ENCODE measurements at regions not wholly inside any gene's neighbourhood (a gene's known extent, or its start where the extent isn't known, plus 50 kb on each side); places are given as distances from the start of the nearest gene placed in this dataset.
A peak's percentile ranks its signal among the peaks of the same experiment; 100 is the strongest.

DNA sequence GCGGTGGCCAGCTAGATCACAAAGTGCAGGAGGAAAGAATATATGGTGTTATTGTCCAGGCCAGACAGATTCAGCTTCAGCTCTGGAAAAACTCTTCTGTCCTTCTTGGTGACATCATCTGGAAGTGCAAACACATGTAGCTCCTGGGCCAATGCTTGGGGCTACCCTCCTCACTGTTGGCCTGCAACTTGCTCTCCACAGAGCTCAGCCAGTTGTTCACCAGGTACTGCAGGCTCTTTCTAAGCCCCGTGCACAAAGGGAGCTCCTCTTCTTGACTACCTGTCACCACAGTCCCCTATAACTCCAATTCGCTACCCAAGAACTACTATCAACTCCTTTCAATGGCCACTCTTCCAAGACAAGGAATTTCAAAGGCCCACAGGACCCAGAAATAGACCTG is 1175.9 kb upstream of the CDH9 start:
- in situ Hi-C loops (cut with HindIII; ENCODE audit: low pct_ligation_motif_present, low sequenced_read_pairs) = no loop called here

DNA sequence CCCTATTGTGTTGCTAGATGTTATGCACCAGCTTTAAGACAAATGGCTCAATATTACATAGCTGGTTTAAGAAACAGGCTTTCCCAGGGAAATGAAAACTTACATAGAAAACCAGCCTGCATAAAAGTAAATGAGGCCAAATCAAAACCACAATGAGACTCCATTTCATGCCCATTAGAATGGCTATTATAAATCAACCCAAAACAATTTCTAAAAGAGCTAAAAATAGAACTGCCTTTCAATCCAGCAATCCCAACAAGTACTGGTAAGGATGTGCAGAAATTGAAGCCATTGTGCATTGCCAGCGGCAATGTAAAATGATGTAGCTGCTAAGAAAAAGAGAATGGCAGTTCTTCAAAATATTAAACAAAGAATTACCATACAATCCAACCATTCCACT is 1170.0 kb upstream of the CDH9 start:
- TF ChIP-seq, protein P1, sequence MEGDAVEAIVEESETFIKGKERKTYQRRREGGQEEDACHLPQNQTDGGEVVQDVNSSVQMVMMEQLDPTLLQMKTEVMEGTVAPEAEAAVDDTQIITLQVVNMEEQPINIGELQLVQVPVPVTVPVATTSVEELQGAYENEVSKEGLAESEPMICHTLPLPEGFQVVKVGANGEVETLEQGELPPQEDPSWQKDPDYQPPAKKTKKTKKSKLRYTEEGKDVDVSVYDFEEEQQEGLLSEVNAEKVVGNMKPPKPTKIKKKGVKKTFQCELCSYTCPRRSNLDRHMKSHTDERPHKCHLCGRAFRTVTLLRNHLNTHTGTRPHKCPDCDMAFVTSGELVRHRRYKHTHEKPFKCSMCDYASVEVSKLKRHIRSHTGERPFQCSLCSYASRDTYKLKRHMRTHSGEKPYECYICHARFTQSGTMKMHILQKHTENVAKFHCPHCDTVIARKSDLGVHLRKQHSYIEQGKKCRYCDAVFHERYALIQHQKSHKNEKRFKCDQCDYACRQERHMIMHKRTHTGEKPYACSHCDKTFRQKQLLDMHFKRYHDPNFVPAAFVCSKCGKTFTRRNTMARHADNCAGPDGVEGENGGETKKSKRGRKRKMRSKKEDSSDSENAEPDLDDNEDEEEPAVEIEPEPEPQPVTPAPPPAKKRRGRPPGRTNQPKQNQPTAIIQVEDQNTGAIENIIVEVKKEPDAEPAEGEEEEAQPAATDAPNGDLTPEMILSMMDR (IDR thresholded peaks at IDR 0.05; ENCODE audit: low read depth, low read length, missing control alignments) = no peak
- Histone ChIP-seq H3K4me3 (ENCODE audit: low read depth, low read length) (no peak overlapping the region), H3K27ac (no peak overlapping the region), H3K36me3 (replicated peaks) (no peaks in the 10 kb centered on the region), H3K27me3 (replicated peaks) (no peaks in the 10 kb centered on the region)
- no peak for DNase-seq
- in situ Hi-C loops (cut with HindIII; ENCODE audit: low pct_ligation_motif_present, low sequenced_read_pairs) = no loop called here

More for the DNA sequence above, 1175.9 kb upstream of the CDH9 start:
- H3K27ac ChIP-seq = no peak overlapping the region
- H3K4me3 ChIP-seq (ENCODE audit: low read depth, low read length) = no peak overlapping the region
- H3K27me3 ChIP-seq (replicated peaks) = no peaks in the 10 kb centered on the region
- H3K36me3 ChIP-seq (replicated peaks) = no peaks in the 10 kb centered on the region
- TF ChIP-seq, protein P1 (IDR thresholded peaks at IDR 0.05; ENCODE audit: low read depth, low read length, missing control alignments) = no peak
- no peak for DNase-seq

DNA sequence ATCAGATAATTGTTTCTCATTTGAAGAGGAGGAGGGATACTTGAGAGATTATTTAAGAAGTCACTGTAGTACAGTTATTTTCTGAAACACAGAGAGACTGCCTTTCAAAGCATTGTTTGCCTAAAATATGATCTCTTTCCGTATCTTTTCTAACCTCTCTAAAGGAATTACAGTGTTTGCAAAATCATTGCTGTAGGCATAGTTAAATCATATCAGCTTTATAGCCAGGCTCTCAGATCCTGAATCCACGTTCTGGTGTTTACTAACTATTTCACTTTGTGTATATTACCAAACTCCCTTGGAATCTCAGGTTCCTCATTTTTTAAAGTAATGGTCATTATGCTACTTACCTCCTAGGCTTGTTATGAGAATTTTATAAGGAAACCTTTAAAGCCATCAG is 1151.6 kb upstream of the CDH9 start:
- H3K36me3 ChIP-seq (replicated peaks) = no peaks in the 10 kb centered on the region
- TF ChIP-seq, protein P1 (IDR thresholded peaks at IDR 0.05; ENCODE audit: low read depth, low read length, missing control alignments) = no peak
- no peak for DNase-seq
- H3K27me3 ChIP-seq (replicated peaks) = no peaks in the 10 kb centered on the region
- H3K27ac ChIP-seq = no peak overlapping the region
- no peak overlapping the region for H3K4me3 ChIP-seq (ENCODE audit: low read depth, low read length)
- in situ Hi-C loops (cut with HindIII; ENCODE audit: low pct_ligation_motif_present, low sequenced_read_pairs) = no loop called here

- Histone ChIP-seq H3K36me3 (replicated peaks) (no peaks in the 10 kb centered on the region), H3K4me3 (ENCODE audit: low read depth, low read length) (no peak overlapping the region), H3K27ac (no peak overlapping the region), H3K27me3 (replicated peaks) (no peaks in the 10 kb centered on the region)
- in situ Hi-C loops (cut with HindIII; ENCODE audit: low pct_ligation_motif_present, low sequenced_read_pairs) = no loop called here
- TF ChIP-seq, protein P1 (IDR thresholded peaks at IDR 0.05; ENCODE audit: low read depth, low read length, missing control alignments) = no peak
- no peak for DNase-seq
Observed at GRCh38 chr5:28174691-28175090, 1136.3 kb upstream of the CDH9 start.

GRCh38 chr5:28165096-28165495 is 1126.7 kb upstream of the CDH9 start:
- Histone ChIP-seq H3K4me3 (ENCODE audit: low read depth, low read length) (no peak overlapping the region), H3K27ac (no peak overlapping the region), H3K36me3 (replicated peaks) (no peaks in the 10 kb centered on the region), H3K27me3 (replicated peaks) (no peaks in the 10 kb centered on the region)
- TF ChIP-seq, protein P1 (IDR thresholded peaks at IDR 0.05; ENCODE audit: low read depth, low read length, missing control alignments) = no peak
- DNase-seq = peak; percentile 14
- in situ Hi-C loops (cut with HindIII; ENCODE audit: low pct_ligation_motif_present, low sequenced_read_pairs) = no loop called here

DNA sequence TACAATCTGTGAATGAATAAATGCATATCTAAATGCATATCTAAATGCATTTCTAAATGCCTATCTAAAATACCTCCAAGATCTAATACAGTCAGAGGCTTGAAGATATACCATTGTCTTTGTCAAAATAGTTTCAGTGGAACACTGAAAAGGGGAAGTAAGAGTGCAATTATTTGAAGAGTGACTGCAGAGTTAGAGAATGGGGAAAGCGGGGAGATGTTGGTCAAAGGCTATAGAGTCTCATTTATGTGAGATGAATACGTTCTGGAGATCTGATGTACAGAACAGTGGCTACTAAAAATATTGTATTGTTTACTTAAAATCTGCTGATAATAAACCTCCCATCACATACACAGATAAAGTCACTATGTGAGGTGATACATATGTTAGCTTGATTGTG is 1126.2 kb upstream of the CDH9 start:
- no peaks in the 10 kb centered on the region for H3K36me3 ChIP-seq (replicated peaks)
- no peak for DNase-seq
- H3K27ac ChIP-seq = no peak overlapping the region
- in situ Hi-C loops (cut with HindIII; ENCODE audit: low pct_ligation_motif_present, low sequenced_read_pairs) = no loop called here
- no peak overlapping the region for H3K4me3 ChIP-seq (ENCODE audit: low read depth, low read length)
- TF ChIP-seq, protein P1 (IDR thresholded peaks at IDR 0.05; ENCODE audit: low read depth, low read length, missing control alignments) = no peak
- H3K27me3 ChIP-seq (replicated peaks) = no peaks in the 10 kb centered on the region

All from brain microvascular endothelial cell (primary cell).